K562 (cell line): ENCODE measurements at regions not wholly inside any gene's neighbourhood (a gene's known extent, or its start where the extent isn't known, plus 50 kb on each side); places are given as distances from the start of the nearest gene placed in this dataset.
"Not testable (repeated sequence)": the region's sequence is repeated elsewhere in the genome, so short reads cannot be mapped to it uniquely, and the experiment has no call there.

Experiments
- ATAC-seq: fragments of 200-7000 bp; cut with Tn5 transposase; 3 replicates; pipeline ENCODE4 v1.9.1; 2020; ENCODE audit warnings: moderate library complexity
- BruUV-seq: library from RNA; stranded (reverse); fragments of 400-500 nt; replicated peaks from 2 replicates; lab custom pipeline; 2021; lab: Mats Ljungman, UMichigan
- CTCF ChIA-PET: fragments of 300-600 bp; formaldehyde crosslinking; extraction: SDS; loops from one replicate; lab custom pipeline; 2021; ENCODE audit warnings: low intra/inter-chr PET ratio; lab: Yijun Ruan, JAX
- POLR2A ChIA-PET: fragments of 300-600, 350-650 bp; sonication (Branson Sonifier 250); formaldehyde crosslinking; extraction: SDS; loops from one replicate; lab custom pipeline; 2021; ENCODE audit warnings: antibody characterized with exemption, inconsistent platforms; lab: Yijun Ruan, JAX
- DNase-seq, 4 experiments: peaks; one replicate each; pipeline versions ENCODE4 v3.0.0 to v3.0.0-alpha.2; 2011 to 2018; ENCODE audit warnings: low spot score in 3 of 4, mixed read lengths in 3 of 4; ENCODE audit errors: extremely low read depth in 1 of 4
- FAIRE-seq: peaks from 2 replicates; lab custom pipeline; 2011; peaks lifted over from hg19 to GRCh38; lab: Jason Lieb, UNC
- H2AFZ ChIP-seq: 2 replicates; pipeline ENCODE4 v1.6.0; 2011; ENCODE audit warnings: low read depth, low read length, control low read depth, inconsistent platforms
- H3K27ac ChIP-seq: fragments of 200-600 bp; 3 replicates; pipeline ENCODE4 v1.8.0; 2011; ENCODE audit warnings: low read depth, mild to moderate bottlenecking, control low read depth, inconsistent platforms, low read length, moderate library complexity, mixed read lengths; ENCODE audit errors: extremely low read depth
- H3K27me3 ChIP-seq, 2 experiments: fragments of 300-600 bp in 1 of 2; 2 replicates in 1 of 2; 3 replicates in 1 of 2; pipeline versions ENCODE4 v1.6.0 to v1.8.0; 2011; ENCODE audit warnings: inconsistent platforms in 2 of 2, low read length in 2 of 2, mild to moderate bottlenecking in 1 of 2, mixed read lengths in 1 of 2, moderate library complexity in 1 of 2; ENCODE audit not compliant: control insufficient read depth in 2 of 2, insufficient read depth in 2 of 2
- H3K36me3 ChIP-seq: fragments of 300-600 bp; 3 replicates; pipeline ENCODE4 v1.8.0; 2011; ENCODE audit warnings: mild to moderate bottlenecking, low read length, inconsistent platforms; ENCODE audit not compliant: control insufficient read depth, insufficient read depth
- H3K4me1 ChIP-seq, 2 experiments: fragments of 200-600 bp in 1 of 2; replicated peaks in 1 of 2; 2 replicates in 1 of 2; 3 replicates in 1 of 2; pipeline versions ENCODE4 v1.5.1 to v1.8.0; 2011; ENCODE audit warnings: inconsistent platforms in 2 of 2, low read length in 2 of 2, mild to moderate bottlenecking in 1 of 2, mixed read lengths in 1 of 2, moderate library complexity in 1 of 2; ENCODE audit not compliant: control insufficient read depth in 2 of 2, insufficient read depth in 2 of 2
- H3K4me2 ChIP-seq: 2 replicates; pipeline ENCODE4 v1.6.1; 2011; ENCODE audit warnings: low read length, control low read depth, inconsistent platforms, mixed read lengths; ENCODE audit not compliant: insufficient read depth
- H3K4me3 ChIP-seq: fragments of 200-600 bp; sonication (generic), shearing (Covaris generic); 2 replicates; pipeline ENCODE4 v1.5.1; 2016; ENCODE audit warnings: control low read depth, inconsistent platforms
- H3K79me2 ChIP-seq: fragments of 200-600 bp; 3 replicates; pipeline ENCODE4 v1.8.0; 2011; ENCODE audit warnings: low read length, inconsistent platforms; ENCODE audit not compliant: control insufficient read depth, insufficient read depth
- H3K9ac ChIP-seq, 2 experiments: 2 replicates each; pipeline versions ENCODE4 v1.6.0 to v1.6.1; 2011; ENCODE audit warnings: low read depth in 2 of 2, low read length in 2 of 2, control low read depth in 1 of 2, inconsistent platforms in 1 of 2, mild to moderate bottlenecking in 1 of 2, mixed read lengths in 1 of 2; ENCODE audit not compliant: insufficient read depth in 1 of 2
- H3K9me1 ChIP-seq: one replicate; pipeline ENCODE4 v1.6.0; 2011; ENCODE audit warnings: inconsistent platforms, mild to moderate bottlenecking, low read length, moderate library complexity; ENCODE audit not compliant: control insufficient read depth, insufficient read depth
- H3K9me3 ChIP-seq: replicated peaks from 2 replicates; pipeline ENCODE4 v1.5.1; 2011; ENCODE audit warnings: low read depth, low read length, inconsistent platforms; ENCODE audit not compliant: control insufficient read depth, insufficient read depth
- H4K20me1 ChIP-seq: replicated peaks from 2 replicates; pipeline ENCODE4 v1.6.1; 2011; ENCODE audit warnings: low read length, inconsistent platforms, mixed read lengths; ENCODE audit not compliant: control insufficient read depth, insufficient read depth
- HDAC2 ChIP-seq: fragments of 450-650 bp; IDR thresholded peaks from 2 replicates; pipeline ENCODE4 v1.6.1; 2016; ENCODE audit warnings: mild to moderate bottlenecking
- KDM1A ChIP-seq, 2 experiments: fragments of 450-650 bp; IDR thresholded peaks; 2 replicates each; pipeline ENCODE4 v1.6.1; 2016; ENCODE audit warnings: mild to moderate bottlenecking in 2 of 2
- MCM7 ChIP-seq, 2 experiments: fragments of 450-650 bp; IDR thresholded peaks; 2 replicates each; pipeline ENCODE4 v1.6.1; 2016 to 2018
- RAD51 ChIP-seq: fragments of 450-650 bp; IDR thresholded peaks from 2 replicates; pipeline ENCODE4 v1.7.1; 2016; ENCODE audit warnings: low read depth, mild to moderate bottlenecking, borderline replicate concordance
- RBM14 ChIP-seq: fragments of 200-400 bp; formaldehyde crosslinking; IDR thresholded peaks from 2 replicates; pipeline ENCODE4 v1.6.1; 2018; ENCODE audit warnings: low read depth, mild to moderate bottlenecking, low read length, moderate library complexity, borderline replicate concordance; ENCODE audit not compliant: insufficient read depth
- TSC22D4 ChIP-seq: fragments of 450-650 bp; IDR thresholded peaks from 2 replicates; pipeline ENCODE4 v1.6.1; 2016; ENCODE audit warnings: missing genetic modification characterization, missing biosample characterization, control low read depth
- ZNF184 ChIP-seq: sonication (generic); formaldehyde crosslinking; IDR thresholded peaks from 2 replicates; pipeline ENCODE4 v1.5.0; 2020; ENCODE audit warnings: missing genetic modification reagents
- ZNF57 ChIP-seq: fragments of 450-650 bp; formaldehyde crosslinking; IDR thresholded peaks from 2 replicates; pipeline ENCODE4 v1.4.0; 2020; ENCODE audit warnings: mild to moderate bottlenecking, moderate library complexity
- ZNF707 ChIP-seq: fragments of 250-450 bp; sonication (Bioruptor Pico); conservative IDR thresholded peaks from 2 replicates; pipeline ENCODE4 v1.8.0; 2022; ENCODE audit warnings: inconsistent platforms, mild to moderate bottlenecking, moderate library complexity
- WGBS: fragments of 100-300 bp; shearing (Covaris generic); methylation state at CpG from one replicate; pipeline ENCODE4 v1.1.6; 2016; ENCODE audit warnings: low coverage, mixed read lengths; ENCODE audit not compliant: insufficient coverage; ENCODE audit errors: missing lambda C conversion rate; 5-methylcytosine and 5-hydroxymethylcytosine counted together
- in situ Hi-C: fragments of 300-500 bp; cut with MboI; formaldehyde crosslinking; loops from 4 replicates; pipeline ENCODE4 v1.15.0; 2018; ENCODE audit warnings: inconsistent platforms, mixed read lengths
- intact Hi-C: fragments of 100-400 bp; cut with micrococcal nuclease; formaldehyde crosslinking; loops from 2 replicates; pipeline ENCODE4 v1.14.2; 2022
- TF ChIP-seq, protein P1 (sequence below): fragments of 250-450 bp; sonication (Bioruptor Pico); IDR thresholded peaks from 2 replicates; pipeline ENCODE4 v1.4.0; 2020; ENCODE audit warnings: mild to moderate bottlenecking, moderate library complexity
- TF ChIP-seq, protein P2 (sequence below): sonication (generic); formaldehyde crosslinking; IDR thresholded peaks from 2 replicates; pipeline ENCODE4 v1.8.1; 2023; ENCODE audit warnings: mild to moderate bottlenecking, missing genetic modification reagents

DNA sequence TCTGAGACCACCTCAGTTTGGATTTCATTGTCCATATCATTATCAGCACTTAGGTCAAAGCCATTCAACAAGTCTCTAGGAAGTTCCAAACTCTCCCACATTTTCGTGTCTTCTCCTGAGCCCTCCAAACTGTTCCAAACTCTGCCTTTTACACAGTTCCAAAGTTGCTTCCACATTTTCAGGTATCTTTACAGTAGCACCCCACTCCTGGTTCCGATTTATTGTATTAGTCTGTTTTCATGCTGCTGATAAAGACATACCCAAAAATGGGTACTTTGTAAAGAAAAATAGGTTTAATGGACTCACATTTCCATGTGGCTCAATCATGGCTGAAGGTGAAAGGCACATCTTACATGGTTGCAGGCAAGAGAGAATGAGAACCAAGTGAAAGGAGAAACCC lies 646.4 kb upstream of the LRFN5 start:
- H3K9ac ChIP-seq, BruUV-seq, in situ Hi-C loops, DNase-seq, H3K27ac ChIP-seq, H3K79me2 ChIP-seq, POLR2A ChIA-PET, intact Hi-C loops, H3K4me1 ChIP-seq, H3K9me1 ChIP-seq, H2AFZ ChIP-seq, ATAC-seq, FAIRE-seq, CTCF ChIA-PET, H4K20me1 ChIP-seq, H3K4me3 ChIP-seq, H3K9me3 ChIP-seq, H3K36me3 ChIP-seq, H3K4me2 ChIP-seq, H3K27me3 ChIP-seq: not testable (repeated sequence)
- peak; percentile 78 for TF ChIP-seq ZNF707 (CRISPR knock-in tag)
- WGBS, result 8% methylated on average over 2 of the region's 2 CpGs

DNA sequence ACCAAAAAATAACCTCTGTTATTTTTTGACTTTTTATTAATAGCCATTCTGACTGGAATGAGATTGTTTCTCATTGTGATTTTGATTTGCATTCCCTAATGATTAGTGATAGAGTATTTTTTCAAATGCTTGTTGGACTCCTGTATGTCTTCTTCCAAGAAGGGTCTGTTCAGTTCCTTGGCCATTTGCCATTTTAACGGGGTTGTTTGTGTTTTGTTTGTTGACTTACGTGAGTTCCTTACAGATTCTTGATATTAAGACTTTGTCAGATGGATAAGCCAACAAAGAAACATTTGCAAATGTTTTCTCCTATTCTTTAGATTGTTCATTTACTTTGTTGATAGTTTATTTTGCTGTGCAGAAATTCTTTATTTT lies 651.6 kb upstream of the LRFN5 start:
- no peaks in the 10 kb centered on the region for H3K4me1 ChIP-seq
- H3K9me3 ChIP-seq, result no peaks in the 10 kb centered on the region
- intact Hi-C loops (no loop called here), in situ Hi-C loops (no loop called here)
- no peaks in the 10 kb centered on the region for H3K9me1 ChIP-seq
- ChIA-PET POLR2A (no interaction called here), CTCF (no interaction called here)
- H3K79me2 ChIP-seq, result no peaks in the 10 kb centered on the region
- BruUV-seq, result no TSS peak
- ATAC-seq, result no peak
- no peak overlapping the region for H3K9ac ChIP-seq
- no peaks in the 10 kb centered on the region for H4K20me1 ChIP-seq
- no peak for FAIRE-seq
- WGBS, result 8% methylated on average over 2 of the region's 2 CpGs
- no peaks in the 10 kb centered on the region for H3K36me3 ChIP-seq
- DNase-seq, result peak in 1 of 4 experiments; percentile 4
- no peaks in the 10 kb centered on the region for H3K27me3 ChIP-seq
- H3K27ac ChIP-seq, result no peak overlapping the region
- H3K4me2 ChIP-seq, result no peak overlapping the region
- no peak overlapping the region for H2AFZ ChIP-seq
- H3K4me3 ChIP-seq, result peak overlapping the region; percentile 11; the same call in 1 of the 2 replicates
- no peak for TF ChIP-seq KDM1A (IDR thresholded peaks at IDR 0.05)
- TF ChIP-seq, protein P1, sequence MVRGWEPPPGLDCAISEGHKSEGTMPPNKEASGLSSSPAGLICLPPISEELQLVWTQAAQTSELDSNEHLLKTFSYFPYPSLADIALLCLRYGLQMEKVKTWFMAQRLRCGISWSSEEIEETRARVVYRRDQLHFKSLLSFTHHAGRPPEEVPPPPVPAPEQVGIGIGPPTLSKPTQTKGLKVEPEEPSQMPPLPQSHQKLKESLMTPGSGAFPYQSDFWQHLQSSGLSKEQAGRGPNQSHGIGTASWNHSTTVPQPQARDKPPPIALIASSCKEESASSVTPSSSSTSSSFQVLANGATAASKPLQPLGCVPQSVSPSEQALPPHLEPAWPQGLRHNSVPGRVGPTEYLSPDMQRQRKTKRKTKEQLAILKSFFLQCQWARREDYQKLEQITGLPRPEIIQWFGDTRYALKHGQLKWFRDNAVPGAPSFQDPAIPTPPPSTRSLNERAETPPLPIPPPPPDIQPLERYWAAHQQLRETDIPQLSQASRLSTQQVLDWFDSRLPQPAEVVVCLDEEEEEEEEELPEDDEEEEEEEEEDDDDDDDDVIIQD (CRISPR knock-in tag), result no peak
- TF ChIP-seq ZNF57 (CRISPR knock-in tag), result no peak
- TF ChIP-seq, protein P2, sequence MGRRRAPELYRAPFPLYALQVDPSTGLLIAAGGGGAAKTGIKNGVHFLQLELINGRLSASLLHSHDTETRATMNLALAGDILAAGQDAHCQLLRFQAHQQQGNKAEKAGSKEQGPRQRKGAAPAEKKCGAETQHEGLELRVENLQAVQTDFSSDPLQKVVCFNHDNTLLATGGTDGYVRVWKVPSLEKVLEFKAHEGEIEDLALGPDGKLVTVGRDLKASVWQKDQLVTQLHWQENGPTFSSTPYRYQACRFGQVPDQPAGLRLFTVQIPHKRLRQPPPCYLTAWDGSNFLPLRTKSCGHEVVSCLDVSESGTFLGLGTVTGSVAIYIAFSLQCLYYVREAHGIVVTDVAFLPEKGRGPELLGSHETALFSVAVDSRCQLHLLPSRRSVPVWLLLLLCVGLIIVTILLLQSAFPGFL (CRISPR knock-in tag), result no peak
- no peak for TF ChIP-seq RBM14
- TF ChIP-seq TSC22D4 (tag), result no peak
- TF ChIP-seq HDAC2, result no peak
- no peak for TF ChIP-seq ZNF184 (CRISPR knock-in tag)
- no peak for TF ChIP-seq MCM7 (IDR thresholded peaks at IDR 0.05)
- TF ChIP-seq RAD51, result no peak
